ENCODE measurements at regions not wholly inside any gene's neighbourhood (a gene's known extent, or its start where the extent isn't known, plus 50 kb on each side); places are given as distances from the start of the nearest gene placed in this dataset.

- no peak for TF ChIP-seq CTCF (IDR thresholded peaks at IDR 0.05)
Observed at GRCh38 chrX:151042842-151043241, 59.7 kb downstream of the HMGB3 start.

GRCh38 chrX:151073767-151074166 lies 90.6 kb downstream of the HMGB3 start:
- TF ChIP-seq CTCF (IDR thresholded peaks at IDR 0.05) = no peak

GRCh38 chrX:151081016-151081415 lies 95.4 kb upstream of the GPR50 start:
- no peak for TF ChIP-seq CTCF (IDR thresholded peaks at IDR 0.05)

- TF ChIP-seq CTCF (IDR thresholded peaks at IDR 0.05) = peak; percentile 76
Observed at GRCh38 chrX:151082077-151082948, 94.1 kb upstream of the GPR50 start.

GRCh38 chrX:151084454-151084853 lies 91.9 kb upstream of the GPR50 start:
- no peak for TF ChIP-seq CTCF (IDR thresholded peaks at IDR 0.05)

GRCh38 chrX:151085207-151085606 lies 91.2 kb upstream of the GPR50 start:
- no peak for TF ChIP-seq CTCF (IDR thresholded peaks at IDR 0.05)

- TF ChIP-seq CTCF (IDR thresholded peaks at IDR 0.05) = no peak
Observed at GRCh38 chrX:151088221-151088620, 88.2 kb upstream of the GPR50 start.
